PC-9 (cell line): ENCODE measurements at regions not wholly inside any gene's neighbourhood (a gene's known extent, or its start where the extent isn't known, plus 50 kb on each side); places are given as distances from the start of the nearest gene placed in this dataset.

ENCODE experiments used
- BruUV-seq: library from RNA; stranded (reverse); fragments of 400-500 nt; replicated peaks from 2 replicates; lab custom pipeline; 2021; lab: Mats Ljungman, UMichigan
- CTCF ChIA-PET: fragments of 300-600 bp; sonication (Branson Sonifier 250); formaldehyde crosslinking; loops from one replicate; lab custom pipeline; 2022; ENCODE audit warnings: antibody characterized with exemption; lab: Charles Lee
- POLR2A ChIA-PET: fragments of 300-600 bp; sonication (Branson Sonifier 250); formaldehyde crosslinking; loops from one replicate; lab custom pipeline; 2022; ENCODE audit warnings: antibody characterized with exemption; ENCODE audit not compliant: unreplicated experiment; lab: Charles Lee
- DNase-seq, 2 experiments: peaks; one replicate each; pipeline versions ENCODE4 v3.0.0 to v3.0.0-alpha.2; 2015 to 2022; ENCODE audit warnings: mixed read lengths in 1 of 2
- H2AFZ ChIP-seq: fragments of 200-600 bp; sonication (generic); 2 replicates; pipeline ENCODE4 v1.8.1; 2017; ENCODE audit warnings: antibody characterized with exemption
- H3F3A ChIP-seq: fragments of 200-600 bp; sonication (generic); 2 replicates; pipeline ENCODE4 v1.8.1; 2017; ENCODE audit warnings: antibody characterized with exemption, mild to moderate bottlenecking, low read depth; ENCODE audit not compliant: insufficient read depth
- H3K27ac ChIP-seq: fragments of 200-600 bp; sonication (generic); 2 replicates; pipeline ENCODE4 v1.6.1; 2016; ENCODE audit warnings: mixed run types
- H3K27me3 ChIP-seq: fragments of 200-600 bp; sonication (generic); 2 replicates; pipeline ENCODE4 v1.6.1; 2016; ENCODE audit warnings: low read depth, mixed run types; ENCODE audit not compliant: insufficient read depth
- H3K36me3 ChIP-seq: fragments of 200-600 bp; sonication (generic); 2 replicates; pipeline ENCODE4 v1.6.1; 2016; ENCODE audit warnings: low read depth, mixed run types
- H3K4me1 ChIP-seq: fragments of 200-600 bp; sonication (generic); replicated peaks from 2 replicates; pipeline ENCODE4 v1.6.1; 2016; ENCODE audit warnings: mixed run types; ENCODE audit not compliant: insufficient read depth
- H3K4me2 ChIP-seq: fragments of 200-600 bp; sonication (generic); 2 replicates; pipeline ENCODE4 v1.6.1; 2017; ENCODE audit warnings: mixed run types
- H3K4me3 ChIP-seq: fragments of 200-600 bp; sonication (generic); 2 replicates; pipeline ENCODE4 v1.6.1; 2016; ENCODE audit warnings: mixed run types
- H3K79me2 ChIP-seq: fragments of 200-600 bp; sonication (generic); 2 replicates; pipeline ENCODE4 v1.6.1; 2017; ENCODE audit warnings: low read depth, mixed run types
- H3K9me2 ChIP-seq: fragments of 200-600 bp; sonication (generic); 2 replicates; pipeline ENCODE4 v1.8.1; 2017; ENCODE audit warnings: mild to moderate bottlenecking; ENCODE audit not compliant: insufficient read depth
- H3K9me3 ChIP-seq: fragments of 200-600 bp; sonication (generic); 2 replicates; pipeline ENCODE4 v1.8.1; 2016; ENCODE audit warnings: low read depth; ENCODE audit not compliant: insufficient read depth
- H4K20me1 ChIP-seq: fragments of 200-600 bp; sonication (generic); 2 replicates; pipeline ENCODE4 v1.8.1; 2017; ENCODE audit not compliant: insufficient read depth
- CTCF ChIP-seq: fragments of 200-600 bp; sonication (generic); conservative IDR thresholded peaks from 2 replicates; pipeline ENCODE4 v1.6.1; 2017; ENCODE audit warnings: mixed run types, antibody characterized with exemption, mild to moderate bottlenecking, moderate library complexity
- EZH2 ChIP-seq: fragments of 200-600 bp; sonication (generic); IDR thresholded peaks from 2 replicates; pipeline ENCODE4 v1.8.0; 2017; ENCODE audit warnings: antibody characterized with exemption, low read depth
- intact Hi-C: fragments of 100-400 bp; cut with micrococcal nuclease; formaldehyde crosslinking; loops from one replicate; pipeline ENCODE4 v1.10.0; 2022; ENCODE audit not compliant: unreplicated experiment

- H3K9me2 ChIP-seq: no peaks in the 10 kb centered on the region
- no peaks in the 10 kb centered on the region for H3K4me1 ChIP-seq
- H3K4me3 ChIP-seq: no peak overlapping the region
- H3K36me3 ChIP-seq: no peaks in the 10 kb centered on the region
- intact Hi-C loops: no loop called here
- H3K79me2 ChIP-seq: no peaks in the 10 kb centered on the region
- H3K27me3 ChIP-seq: no peaks in the 10 kb centered on the region
- no peak overlapping the region for H2AFZ ChIP-seq
- no peak for DNase-seq
- no TSS peak for BruUV-seq
- no peak overlapping the region for H3K4me2 ChIP-seq
- H3F3A ChIP-seq: no peaks in the 10 kb centered on the region
- ChIA-PET CTCF (no interaction called here), POLR2A (no interaction called here)
- no peak overlapping the region for H3K27ac ChIP-seq
- no peaks in the 10 kb centered on the region for H3K9me3 ChIP-seq
- no peak for TF ChIP-seq EZH2
- no peak for TF ChIP-seq CTCF
- no peaks in the 10 kb centered on the region for H4K20me1 ChIP-seq
Observed at GRCh38 chr3:106006001-106006400, 137.2 kb upstream of the CBLB start.

- H3K27me3 ChIP-seq: no peaks in the 10 kb centered on the region
- no peaks in the 10 kb centered on the region for H3K36me3 ChIP-seq
- H3K9me2 ChIP-seq: no peaks in the 10 kb centered on the region
- CTCF ChIA-PET: no interaction called here
- no peak overlapping the region for H2AFZ ChIP-seq
- H3F3A ChIP-seq: no peaks in the 10 kb centered on the region
- no peak overlapping the region for H3K4me2 ChIP-seq
- no peak for DNase-seq
- TF ChIP-seq EZH2 (no peak), CTCF (no peak)
- no peak overlapping the region for H3K4me3 ChIP-seq
- no peaks in the 10 kb centered on the region for H4K20me1 ChIP-seq
- intact Hi-C loops: no loop called here
- no peaks in the 10 kb centered on the region for H3K79me2 ChIP-seq
- POLR2A ChIA-PET: no interaction called here
- no peak overlapping the region for H3K27ac ChIP-seq
- BruUV-seq: no TSS peak
- H3K9me3 ChIP-seq: no peaks in the 10 kb centered on the region
- H3K4me1 ChIP-seq: no peaks in the 10 kb centered on the region
Observed at GRCh38 chr3:106006571-106006970, 137.8 kb upstream of the CBLB start.

GRCh38 chr3:106007512-106007911 is 138.7 kb upstream of the CBLB start:
- H3K27ac ChIP-seq: no peak overlapping the region
- intact Hi-C loops: no loop called here
- no peaks in the 10 kb centered on the region for H3K79me2 ChIP-seq
- H3K36me3 ChIP-seq: no peaks in the 10 kb centered on the region
- CTCF ChIA-PET: no interaction called here
- POLR2A ChIA-PET: no interaction called here
- H3K4me1 ChIP-seq: no peaks in the 10 kb centered on the region
- H3K9me2 ChIP-seq: no peaks in the 10 kb centered on the region
- H3K27me3 ChIP-seq: no peaks in the 10 kb centered on the region
- no peak for DNase-seq
- H3F3A ChIP-seq: no peaks in the 10 kb centered on the region
- TF ChIP-seq EZH2 (no peak), CTCF (no peak)
- no TSS peak for BruUV-seq
- no peak overlapping the region for H3K4me3 ChIP-seq
- no peak overlapping the region for H2AFZ ChIP-seq
- no peaks in the 10 kb centered on the region for H3K9me3 ChIP-seq
- no peak overlapping the region for H3K4me2 ChIP-seq
- H4K20me1 ChIP-seq: no peaks in the 10 kb centered on the region
